IMR-90 (cell line): ENCODE measurements at regions not wholly inside any gene's neighbourhood (a gene's known extent, or its start where the extent isn't known, plus 50 kb on each side); places are given as distances from the start of the nearest gene placed in this dataset.

Experiments used
- ATAC-seq: fragments of 200-7000 bp; cut with Tn5 transposase; 2 replicates; pipeline ENCODE4 v1.9.1; 2020; ENCODE audit warnings: low read depth, mild to moderate bottlenecking, moderate library complexity
- BruUV-seq: library from RNA; stranded (reverse); fragments of 400-500 nt; replicated peaks from 2 replicates; lab custom pipeline; 2021; lab: Mats Ljungman, UMichigan
- CTCF ChIA-PET: fragments of 300-600 bp; formaldehyde crosslinking; extraction: SDS; loops from one replicate; lab custom pipeline; 2021; ENCODE audit warnings: antibody characterized with exemption; lab: Yijun Ruan, JAX
- POLR2A ChIA-PET: fragments of 300-600 bp; sonication (Branson Sonifier 250); formaldehyde crosslinking; loops from one replicate; lab custom pipeline; 2022; ENCODE audit warnings: antibody characterized with exemption; ENCODE audit not compliant: unreplicated experiment; lab: Charles Lee
- DNase-seq: peaks from one replicate; pipeline ENCODE4 v3.0.0; 2013
- H2AFZ ChIP-seq: replicated peaks from 2 replicates; pipeline ENCODE3; 2013; ENCODE audit warnings: low read length, mild to moderate bottlenecking; ENCODE audit not compliant: poor library complexity
- H2AK5ac ChIP-seq: 2 replicates; pipeline ENCODE4 v1.6.1; 2013; ENCODE audit warnings: low read depth, low read length, inconsistent platforms
- H2AK9ac ChIP-seq: replicated peaks from 2 replicates; pipeline ENCODE3; 2013; ENCODE audit warnings: mild to moderate bottlenecking, low read depth, low read length, moderate library complexity; ENCODE audit not compliant: poor library complexity
- H2BK120ac ChIP-seq: 2 replicates; pipeline ENCODE4 v1.6.1; 2013; ENCODE audit warnings: low read depth, low read length, inconsistent platforms
- H2BK15ac ChIP-seq: 3 replicates; pipeline ENCODE4 v1.6.1; 2013; ENCODE audit warnings: low read depth, low read length, inconsistent platforms
- H2BK20ac ChIP-seq: 2 replicates; pipeline ENCODE4 v1.6.1; 2013; ENCODE audit warnings: low read depth, mild to moderate bottlenecking, inconsistent platforms, low read length, moderate library complexity
- H2BK5ac ChIP-seq: 2 replicates; pipeline ENCODE4 v1.6.1; 2013; ENCODE audit warnings: mild to moderate bottlenecking, low read depth, low read length, inconsistent platforms; ENCODE audit not compliant: poor library complexity, severe bottlenecking
- H3K14ac ChIP-seq: replicated peaks from 2 replicates; pipeline ENCODE4 v1.6.1; 2013; ENCODE audit warnings: low read depth, low read length, inconsistent platforms
- H3K18ac ChIP-seq: 2 replicates; pipeline ENCODE4 v1.6.1; 2013; ENCODE audit warnings: low read depth, low read length, control low read depth
- H3K23ac ChIP-seq: 2 replicates; pipeline ENCODE4 v1.6.1; 2013; ENCODE audit warnings: low read depth, low read length, inconsistent platforms
- H3K27ac ChIP-seq: 2 replicates; pipeline ENCODE4 v1.5.1; 2013; ENCODE audit warnings: mild to moderate bottlenecking, control low read depth, low read length; ENCODE audit not compliant: insufficient read depth
- H3K27me3 ChIP-seq: 2 replicates; pipeline ENCODE4 v1.6.1; 2013; ENCODE audit warnings: low read length; ENCODE audit not compliant: control insufficient read depth, insufficient read depth
- H3K36me3 ChIP-seq: 2 replicates; pipeline ENCODE4 v1.6.1; 2013; ENCODE audit warnings: low read length, mixed read lengths; ENCODE audit not compliant: control insufficient read depth, insufficient read depth
- H3K4ac ChIP-seq: 2 replicates; pipeline ENCODE4 v1.6.1; 2013; ENCODE audit warnings: low read depth, low read length, inconsistent platforms
- H3K4me1 ChIP-seq: 2 replicates; pipeline ENCODE4 v1.6.1; 2013; ENCODE audit warnings: low read length, mixed read lengths; ENCODE audit not compliant: control insufficient read depth, insufficient read depth
- H3K4me2 ChIP-seq: 2 replicates; pipeline ENCODE4 v1.6.1; 2013; ENCODE audit warnings: low read depth, mild to moderate bottlenecking, control low read depth, low read length, moderate library complexity
- H3K4me3 ChIP-seq: 2 replicates; pipeline ENCODE4 v1.5.1; 2013; ENCODE audit warnings: low read depth, mild to moderate bottlenecking, control low read depth, low read length, moderate library complexity; ENCODE audit not compliant: insufficient read depth
- H3K56ac ChIP-seq: 2 replicates; pipeline ENCODE4 v1.6.1; 2013; ENCODE audit warnings: low read length, inconsistent platforms; ENCODE audit not compliant: insufficient read depth; ENCODE audit errors: extremely low read depth
- H3K79me1 ChIP-seq, 2 experiments: 2 replicates each; pipeline ENCODE4 v1.6.1; 2013; ENCODE audit warnings: low read length in 2 of 2, inconsistent platforms in 1 of 2, low read depth in 1 of 2
- H3K9ac ChIP-seq: 2 replicates; pipeline ENCODE4 v1.6.1; 2013; ENCODE audit warnings: low read depth, low read length, control low read depth
- H3K9me1 ChIP-seq: 2 replicates; pipeline ENCODE4 v1.6.1; 2013; ENCODE audit warnings: low read length, inconsistent platforms; ENCODE audit not compliant: insufficient read depth
- H3K9me3 ChIP-seq: 2 replicates; pipeline ENCODE4 v1.6.1; 2013; ENCODE audit warnings: low read length; ENCODE audit not compliant: control insufficient read depth, insufficient read depth
- H4K20me1 ChIP-seq: 2 replicates; pipeline ENCODE4 v1.6.1; 2013; ENCODE audit warnings: low read length, inconsistent platforms; ENCODE audit not compliant: insufficient read depth
- H4K5ac ChIP-seq: 2 replicates; pipeline ENCODE4 v1.6.1; 2013; ENCODE audit warnings: mild to moderate bottlenecking, low read depth, low read length, control low read depth
- H4K8ac ChIP-seq, 2 experiments: 2 replicates each; pipeline ENCODE4 v1.6.1; 2013; ENCODE audit warnings: low read depth in 2 of 2, low read length in 2 of 2, control low read depth in 1 of 2, inconsistent platforms in 1 of 2
- H4K91ac ChIP-seq: 2 replicates; pipeline ENCODE4 v1.6.1; 2013; ENCODE audit warnings: low read depth, low read length, inconsistent platforms; ENCODE audit not compliant: insufficient read depth
- BHLHE40 ChIP-seq: fragments of 150-350 bp; IDR thresholded peaks from 2 replicates; pipeline ENCODE4 v1.6.1; 2016; ENCODE audit warnings: mild to moderate bottlenecking, low read depth, low read length
- ELK1 ChIP-seq: fragments of 150-350 bp; IDR thresholded peaks from 2 replicates; pipeline ENCODE4 v1.6.1; 2016; ENCODE audit warnings: low read depth, mild to moderate bottlenecking, low read length, moderate library complexity, borderline replicate concordance
- FOS ChIP-seq: fragments of 150-350 bp; IDR thresholded peaks from 2 replicates; pipeline ENCODE4 v1.6.1; 2016; ENCODE audit warnings: low read depth, low read length
- MAFK ChIP-seq: IDR thresholded peaks from 2 replicates; pipeline ENCODE4 v1.6.1; 2012; ENCODE audit warnings: low read depth, low read length, improper control_type of control experiment
- MAZ ChIP-seq: IDR thresholded peaks from 2 replicates; pipeline ENCODE4 v1.6.1; 2012; ENCODE audit warnings: low read depth, mild to moderate bottlenecking, low read length, improper control_type of control experiment, moderate library complexity, borderline replicate concordance
- RCOR1 ChIP-seq: IDR thresholded peaks from 2 replicates; pipeline ENCODE4 v1.6.1; 2012; ENCODE audit warnings: mild to moderate bottlenecking, low read length, improper control_type of control experiment; ENCODE audit not compliant: insufficient replicate concordance
- SMC3 ChIP-seq: fragments of 150-350 bp; IDR thresholded peaks from 2 replicates; pipeline ENCODE4 v1.6.1; 2016; ENCODE audit warnings: low read depth, mild to moderate bottlenecking, antibody characterized with exemption, low read length, moderate library complexity
- WGBS, 2 experiments: methylation state at CpG; one replicate each; pipeline versions ENCODE4 v1.1.5 to v1.1.7; 2013; ENCODE audit warnings: missing lambda C conversion rate in 2 of 2; ENCODE audit not compliant: insufficient read length in 1 of 2; ENCODE audit errors: extremely low coverage in 2 of 2; 5-methylcytosine and 5-hydroxymethylcytosine counted together
- dilution Hi-C: fragments of 300-500 bp; cut with HindIII; formaldehyde crosslinking; loops from one replicate; pipeline ENCODE4 v1.14.3; 2018; ENCODE audit warnings: low sequenced_read_pairs; ENCODE audit not compliant: unreplicated experiment
- in situ Hi-C: fragments of 300-500 bp; cut with MboI; formaldehyde crosslinking; loops from 3 replicates; pipeline ENCODE4 v1.14.3; 2019; ENCODE audit warnings: low sequenced_read_pairs, inconsistent platforms, mixed read lengths
- intact Hi-C: fragments of 100-400 bp; cut with micrococcal nuclease; formaldehyde crosslinking; loops from 2 replicates; pipeline ENCODE4 v1.10.0; 2022
- TF ChIP-seq, protein P1 (sequence below): conservative IDR thresholded peaks from 2 replicates; pipeline ENCODE4 v1.5.1; 2012; ENCODE audit warnings: mild to moderate bottlenecking, low read depth, low read length, improper control_type of control experiment

DNA sequence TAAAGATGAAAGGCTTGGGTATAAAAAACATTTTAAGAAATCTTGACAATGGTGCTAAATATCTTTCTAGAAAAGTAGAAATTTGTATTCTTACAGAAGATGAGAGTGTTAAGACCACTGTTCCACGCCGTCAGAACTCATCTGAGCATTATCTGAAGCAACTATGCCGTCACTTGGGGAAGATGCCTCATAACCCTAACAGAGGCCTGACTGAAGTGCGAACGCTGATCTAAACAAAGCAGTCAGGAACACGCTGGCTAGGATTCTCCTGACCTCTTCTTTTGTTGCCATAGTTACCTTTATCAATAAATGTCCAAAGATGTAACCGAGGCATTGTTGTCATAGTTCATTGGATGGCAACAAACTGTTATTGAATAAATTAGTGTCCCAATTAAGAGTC, 612.4 kb downstream of the LTN1 start:
- dilution Hi-C loops = no loop called here
- H3K18ac ChIP-seq = no peak overlapping the region
- ChIA-PET CTCF (no interaction called here), POLR2A (no interaction called here)
- no peak for DNase-seq
- H4K8ac ChIP-seq = no peak overlapping the region
- 87% methylated on average over 3 of the region's 7 CpGs; no CpG with 5 or more reads in 1 of the 2 experiments for WGBS, 2 experiments
- no peaks in the 10 kb centered on the region for H3K27me3 ChIP-seq
- no peak overlapping the region for H3K27ac ChIP-seq
- H3K4me2 ChIP-seq = no peak overlapping the region
- H4K20me1 ChIP-seq = no peaks in the 10 kb centered on the region
- no peak overlapping the region for H3K23ac ChIP-seq
- no peak overlapping the region for H4K91ac ChIP-seq
- no peak for TF ChIP-seq SMC3
- TF ChIP-seq, protein P1, sequence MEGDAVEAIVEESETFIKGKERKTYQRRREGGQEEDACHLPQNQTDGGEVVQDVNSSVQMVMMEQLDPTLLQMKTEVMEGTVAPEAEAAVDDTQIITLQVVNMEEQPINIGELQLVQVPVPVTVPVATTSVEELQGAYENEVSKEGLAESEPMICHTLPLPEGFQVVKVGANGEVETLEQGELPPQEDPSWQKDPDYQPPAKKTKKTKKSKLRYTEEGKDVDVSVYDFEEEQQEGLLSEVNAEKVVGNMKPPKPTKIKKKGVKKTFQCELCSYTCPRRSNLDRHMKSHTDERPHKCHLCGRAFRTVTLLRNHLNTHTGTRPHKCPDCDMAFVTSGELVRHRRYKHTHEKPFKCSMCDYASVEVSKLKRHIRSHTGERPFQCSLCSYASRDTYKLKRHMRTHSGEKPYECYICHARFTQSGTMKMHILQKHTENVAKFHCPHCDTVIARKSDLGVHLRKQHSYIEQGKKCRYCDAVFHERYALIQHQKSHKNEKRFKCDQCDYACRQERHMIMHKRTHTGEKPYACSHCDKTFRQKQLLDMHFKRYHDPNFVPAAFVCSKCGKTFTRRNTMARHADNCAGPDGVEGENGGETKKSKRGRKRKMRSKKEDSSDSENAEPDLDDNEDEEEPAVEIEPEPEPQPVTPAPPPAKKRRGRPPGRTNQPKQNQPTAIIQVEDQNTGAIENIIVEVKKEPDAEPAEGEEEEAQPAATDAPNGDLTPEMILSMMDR = no peak
- no peak for TF ChIP-seq BHLHE40
- no peak for TF ChIP-seq MAZ
- TF ChIP-seq MAFK = no peak
- no peak for TF ChIP-seq RCOR1
- TF ChIP-seq ELK1 = no peak
- TF ChIP-seq FOS = no peak
- H3K9me3 ChIP-seq = no peaks in the 10 kb centered on the region
- in situ Hi-C loops = no loop called here
- H3K56ac ChIP-seq = no peak overlapping the region
- H3K4me3 ChIP-seq = no peak overlapping the region
- H3K4ac ChIP-seq = no peak overlapping the region
- no peak overlapping the region for H3K14ac ChIP-seq
- H2BK5ac ChIP-seq = no peak overlapping the region
- H2AFZ ChIP-seq = no peak overlapping the region
- no peak for ATAC-seq
- H2BK120ac ChIP-seq = no peak overlapping the region
- no peaks in the 10 kb centered on the region for H3K79me1 ChIP-seq
- H3K36me3 ChIP-seq = no peaks in the 10 kb centered on the region
- no TSS peak for BruUV-seq
- no peak overlapping the region for H2BK20ac ChIP-seq
- peaks cover 4% of the 10 kb centered on the region for H3K4me1 ChIP-seq
- H3K9me1 ChIP-seq = no peaks in the 10 kb centered on the region
- intact Hi-C loops = no loop called here
- no peak overlapping the region for H2AK9ac ChIP-seq
- no peak overlapping the region for H4K5ac ChIP-seq
- H2BK15ac ChIP-seq = no peak overlapping the region
- no peak overlapping the region for H3K9ac ChIP-seq
- no peak overlapping the region for H2AK5ac ChIP-seq
